NCI-H187 (cell line): ENCODE measurements at regions not wholly inside any gene's neighbourhood (a gene's known extent, or its start where the extent isn't known, plus 50 kb on each side); places are given as distances from the start of the nearest gene placed in this dataset.
"Not testable (repeated sequence)": the region's sequence is repeated elsewhere in the genome, so short reads cannot be mapped to it uniquely, and the experiment has no call there.

Experiments used
- DNase-seq, 2 experiments: peaks; one replicate each; lab custom pipeline; 2025; lab: John Stamatoyannopoulos, UW

GRCh38 chr10:130261766-130262165 is 125.6 kb downstream of the GLRX3 start:
- no peak for DNase-seq

GRCh38 chr10:130263289-130263688 is 127.1 kb downstream of the GLRX3 start:
- no peak for DNase-seq

DNA sequence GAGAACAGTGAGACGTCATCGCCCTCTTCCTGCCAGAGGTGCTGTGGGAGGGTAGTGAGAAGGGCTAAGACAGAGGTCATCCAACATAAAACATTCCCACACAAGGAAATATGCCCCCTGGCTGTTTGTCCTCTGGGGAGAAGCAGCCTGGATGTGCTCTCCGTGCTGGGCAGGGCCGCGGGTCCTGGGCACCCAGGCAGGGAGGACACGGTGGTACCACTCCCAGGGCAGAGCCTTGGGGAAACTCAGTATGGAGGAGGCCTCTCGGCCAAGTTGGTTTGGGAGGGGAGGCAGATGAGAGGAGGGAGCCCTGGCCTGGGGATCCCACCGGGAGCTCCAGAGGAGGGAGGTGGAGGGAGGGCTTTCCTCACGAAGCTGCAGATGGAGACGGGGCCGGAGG is 129.4 kb downstream of the GLRX3 start:
- no peak for DNase-seq

DNA sequence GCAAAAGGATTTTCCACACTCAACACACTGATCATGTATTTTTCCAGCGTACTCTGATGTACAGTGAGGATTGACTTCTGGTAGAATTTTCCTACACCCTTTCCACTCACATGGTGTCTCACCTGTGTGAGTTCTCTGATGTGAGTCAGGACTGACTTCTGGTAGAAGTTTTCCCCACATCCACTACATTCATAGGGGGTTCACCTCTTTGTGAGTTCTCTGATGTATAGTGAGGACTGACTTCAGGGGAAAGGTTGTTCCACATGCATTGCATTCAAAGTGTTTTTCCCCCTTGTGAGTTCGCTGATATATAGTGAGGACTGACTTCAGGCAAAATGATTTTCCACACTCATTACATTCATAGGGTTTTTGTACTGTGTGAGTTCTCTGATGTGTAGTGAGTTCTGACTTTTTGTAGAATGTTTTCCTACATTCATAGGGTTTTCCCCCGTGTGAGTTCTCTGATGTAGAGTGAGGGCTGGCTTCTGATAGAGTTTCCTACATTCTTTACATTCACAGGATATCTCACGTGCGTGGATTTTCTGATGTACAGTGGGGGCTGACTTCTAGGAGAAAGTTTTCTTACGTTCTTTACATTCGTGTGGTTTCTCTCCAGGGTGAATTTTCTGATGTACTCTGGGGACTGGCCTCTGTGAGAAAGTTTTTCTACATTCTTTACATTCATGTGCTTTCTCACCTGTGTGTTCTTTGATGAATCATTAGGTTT is 146.5 kb downstream of the GLRX3 start:
- DNase-seq = no peak

- DNase-seq = no peak
These were observed 147.0 kb downstream of the GLRX3 start for GRCh38 chr10:130283219-130283545.

GRCh38 chr10:130295761-130296160 is 159.6 kb downstream of the GLRX3 start:
- DNase-seq = not testable (repeated sequence)

DNA sequence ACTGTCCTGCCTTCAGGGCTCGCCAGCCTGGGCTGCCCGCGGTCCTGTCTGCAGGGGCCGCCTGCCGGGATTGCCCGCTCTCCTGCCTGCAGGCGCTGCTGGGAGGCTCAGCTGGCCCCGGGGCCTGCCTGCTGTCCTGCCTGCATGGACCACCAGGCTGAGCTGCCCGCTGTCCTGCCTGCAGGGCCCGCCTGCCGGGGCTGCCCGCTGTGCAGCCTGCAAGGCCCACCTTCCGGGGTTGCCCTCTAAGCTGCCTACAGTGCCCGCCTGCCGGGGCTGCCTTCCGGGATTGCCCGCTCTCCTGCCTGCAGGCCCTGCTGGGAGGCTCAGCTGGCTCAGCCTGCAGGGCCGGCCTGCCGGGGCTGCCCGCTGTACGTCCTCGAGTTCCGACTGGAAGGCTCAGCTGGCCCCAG is 164.4 kb downstream of the GLRX3 start:
- DNase-seq = no peak

- DNase-seq = no peak
These were observed 165.1 kb downstream of the GLRX3 start for GRCh38 chr10:130301021-130301892.

- DNase-seq = no peak
These were observed 190.8 kb downstream of the GLRX3 start for GRCh38 chr10:130326954-130327353.

DNA sequence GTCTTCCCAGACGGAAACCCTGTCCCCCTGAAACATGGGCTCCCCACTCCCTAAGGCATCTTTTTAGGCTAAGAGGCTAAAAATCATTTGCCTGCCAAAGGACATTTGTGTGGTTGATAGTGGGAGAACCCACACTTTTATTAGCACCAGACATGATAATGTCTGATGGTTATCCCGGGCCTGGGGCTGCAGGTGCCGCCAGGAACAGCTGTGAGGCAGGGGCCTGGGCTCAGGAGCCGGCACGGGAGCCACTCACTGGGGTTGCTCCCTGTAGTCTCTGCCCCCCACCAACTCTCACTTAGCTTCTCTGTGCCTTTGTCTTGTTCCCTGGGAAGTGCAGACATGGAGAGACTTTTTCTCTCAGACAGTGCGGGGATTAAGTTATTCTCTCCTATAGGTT is 193.6 kb downstream of the GLRX3 start:
- no peak for DNase-seq

- DNase-seq = no peak
These were observed 197.0 kb downstream of the GLRX3 start for GRCh38 chr10:130333185-130333584.

GRCh38 chr10:130335336-130335735 is 199.1 kb downstream of the GLRX3 start:
- no peak for DNase-seq

GRCh38 chr10:130336617-130337304 is 200.6 kb downstream of the GLRX3 start:
- DNase-seq = no peak

GRCh38 chr10:130337305-130337640 is 201.1 kb downstream of the GLRX3 start:
- no peak for DNase-seq

DNA sequence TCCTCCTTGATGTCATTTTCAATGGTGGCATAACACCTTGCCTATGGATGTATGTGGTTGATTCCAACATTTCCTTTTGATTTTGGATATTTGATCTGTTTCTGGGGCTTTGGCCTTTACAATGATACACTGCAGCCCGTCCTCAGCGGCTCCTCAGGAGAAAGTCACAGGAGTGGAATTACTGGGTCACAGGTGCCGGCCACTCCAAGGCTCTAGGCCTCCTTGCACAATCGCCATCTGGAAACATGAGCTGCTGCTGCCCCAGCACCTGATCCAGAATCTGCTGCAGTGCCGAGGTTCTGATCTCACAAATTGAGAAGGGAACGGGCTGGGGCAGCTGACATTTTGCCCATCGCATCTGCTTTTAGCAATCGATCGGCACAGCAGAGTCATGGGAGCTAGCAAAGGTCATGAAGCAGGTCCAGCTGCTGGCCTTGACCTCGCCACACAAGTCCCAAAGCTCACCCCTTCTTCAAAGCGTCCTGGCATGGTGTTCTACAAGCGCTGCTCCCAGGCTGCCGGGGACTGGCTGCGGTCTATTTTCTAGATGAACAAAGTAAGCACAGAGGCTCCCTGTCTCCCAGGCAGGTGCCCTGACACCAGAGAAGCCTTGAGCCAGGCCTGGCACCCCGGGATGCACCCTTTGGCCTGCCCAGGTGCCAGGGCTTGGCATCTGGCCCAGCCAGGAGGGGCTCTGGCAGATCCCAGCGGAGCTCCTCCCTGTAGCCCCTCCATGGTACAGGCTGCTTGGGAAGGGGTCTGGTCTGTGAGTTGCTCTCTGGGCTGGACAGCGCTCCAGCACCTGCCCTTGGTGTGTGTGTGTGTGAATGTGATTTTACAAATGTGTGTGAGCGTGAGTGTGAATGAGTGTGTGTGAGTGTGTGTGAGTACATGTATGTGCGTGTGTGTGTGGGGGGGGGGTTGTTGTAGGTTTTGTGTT is 201.8 kb downstream of the GLRX3 start:
- no peak for DNase-seq

- DNase-seq = no peak
These were observed 202.4 kb downstream of the GLRX3 start for GRCh38 chr10:130338636-130339024.

DNA sequence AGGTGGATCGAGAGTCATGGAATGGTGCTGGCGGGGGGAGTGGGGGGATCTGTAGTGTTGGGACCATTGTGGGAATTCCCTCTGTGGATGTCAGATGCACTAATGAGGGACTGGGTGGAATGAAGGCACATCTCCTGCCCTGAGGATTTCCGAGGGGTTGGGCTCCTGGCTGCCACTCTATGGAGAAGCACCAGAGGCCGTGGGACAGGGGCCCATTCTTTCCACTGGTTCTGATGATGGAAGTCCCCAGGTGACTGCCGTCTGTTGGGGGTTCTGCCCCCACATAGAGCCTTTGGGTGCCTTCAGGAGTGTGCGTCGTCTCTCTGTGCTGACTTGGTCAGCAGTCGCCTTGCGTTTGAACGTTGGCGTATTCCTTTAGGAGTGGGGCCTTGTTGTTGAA is 202.9 kb downstream of the GLRX3 start:
- DNase-seq = no peak

DNA sequence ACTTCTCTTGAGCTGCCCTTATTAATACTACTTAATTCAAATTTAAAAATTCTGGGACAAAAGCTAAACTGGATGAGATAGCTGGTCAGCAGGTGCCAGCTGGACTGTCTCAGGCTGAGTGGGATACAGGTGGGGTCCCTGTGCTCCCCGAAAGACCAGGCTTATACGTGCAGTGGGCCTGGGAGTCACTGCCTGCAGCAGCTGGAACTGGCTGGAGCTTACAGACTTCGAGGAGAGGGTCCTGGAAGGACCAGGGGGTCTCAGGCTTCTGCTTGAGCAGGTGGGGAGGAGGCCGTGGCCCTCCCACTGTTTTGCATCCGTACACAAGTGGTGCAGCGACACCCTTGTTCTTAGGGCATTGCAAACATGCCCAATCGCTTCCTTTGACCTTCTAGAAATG is 203.7 kb downstream of the GLRX3 start:
- DNase-seq = no peak

DNA sequence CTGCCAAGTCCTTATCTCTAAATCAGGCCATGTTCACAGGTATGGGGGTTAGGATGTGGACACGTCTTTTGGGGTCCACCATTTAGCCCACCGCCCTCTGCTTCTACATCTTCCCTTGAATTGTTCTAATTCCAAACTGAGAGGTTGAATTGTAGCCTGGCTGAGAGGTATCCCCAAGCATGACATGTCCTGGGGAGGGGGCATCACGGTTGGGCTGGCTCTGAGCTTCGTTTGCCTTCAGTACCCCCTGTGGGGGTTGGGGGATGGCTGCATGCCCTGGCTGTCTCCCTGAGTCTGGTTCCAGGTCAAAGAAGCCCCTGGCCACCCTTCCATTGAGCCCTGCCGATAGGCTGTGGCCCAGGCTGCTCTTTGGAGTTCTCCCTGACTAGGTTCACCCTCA is 204.6 kb downstream of the GLRX3 start:
- no peak for DNase-seq

- no peak for DNase-seq
These were observed 205.2 kb downstream of the GLRX3 start for GRCh38 chr10:130341356-130341755.

- DNase-seq = peak in 1 of 2 experiments; percentile 53
These were observed 209.5 kb downstream of the GLRX3 start for GRCh38 chr10:130345728-130346127.

- no peak for DNase-seq
These were observed 214.8 kb downstream of the GLRX3 start for GRCh38 chr10:130350996-130351395.
